ENCODE measurements at regions not wholly inside any gene's neighbourhood (a gene's known extent, or its start where the extent isn't known, plus 50 kb on each side); places are given as distances from the start of the nearest gene placed in this dataset.

DNA sequence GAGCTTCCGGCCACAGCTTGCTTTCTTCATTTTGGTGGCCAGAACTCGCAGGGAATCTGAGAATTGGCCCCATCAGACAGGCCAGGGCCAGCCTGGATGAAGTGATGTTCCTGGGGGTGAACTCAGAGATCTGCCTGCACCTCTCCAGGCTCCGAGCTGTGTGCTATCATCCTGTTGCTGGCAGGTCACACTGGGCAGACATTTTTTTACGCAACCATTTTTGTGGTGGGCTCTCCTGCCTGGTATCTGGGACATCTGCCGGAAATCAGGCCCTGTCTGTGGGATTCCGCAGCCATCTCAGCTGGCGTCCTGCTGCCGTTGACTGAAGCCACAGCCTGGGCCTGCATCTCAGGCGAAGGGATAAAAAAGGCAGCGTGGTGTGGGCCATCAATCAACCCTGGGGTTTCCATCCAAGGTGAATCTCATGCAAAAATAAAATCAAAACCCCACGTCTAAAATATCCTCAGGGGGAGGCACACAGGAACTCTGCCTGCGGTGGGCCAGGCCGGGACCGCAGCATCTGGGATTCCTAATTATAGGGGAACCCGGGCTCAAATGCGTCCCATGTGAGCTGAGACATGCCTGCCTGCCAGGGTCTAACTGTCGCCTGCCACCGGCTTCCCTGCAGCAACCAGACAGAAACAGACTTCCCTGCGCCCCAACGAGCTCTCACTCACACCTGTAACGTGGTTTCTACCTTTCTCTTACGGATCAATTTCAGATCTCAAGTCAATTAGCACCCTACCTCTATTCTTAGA is 174.3 kb downstream of the SYK start:
- ChIA-PET CTCF (interaction anchor here (1.0 kb wide), 1 partner anchor 451 kb away, joined by 3 read pairs; no protein-coding TSS in a partner anchor), POLR2A (no interaction called here)
- DNase-seq (ENCODE audit: extremely low spot score): no peak
- TF ChIP-seq, protein P1, sequence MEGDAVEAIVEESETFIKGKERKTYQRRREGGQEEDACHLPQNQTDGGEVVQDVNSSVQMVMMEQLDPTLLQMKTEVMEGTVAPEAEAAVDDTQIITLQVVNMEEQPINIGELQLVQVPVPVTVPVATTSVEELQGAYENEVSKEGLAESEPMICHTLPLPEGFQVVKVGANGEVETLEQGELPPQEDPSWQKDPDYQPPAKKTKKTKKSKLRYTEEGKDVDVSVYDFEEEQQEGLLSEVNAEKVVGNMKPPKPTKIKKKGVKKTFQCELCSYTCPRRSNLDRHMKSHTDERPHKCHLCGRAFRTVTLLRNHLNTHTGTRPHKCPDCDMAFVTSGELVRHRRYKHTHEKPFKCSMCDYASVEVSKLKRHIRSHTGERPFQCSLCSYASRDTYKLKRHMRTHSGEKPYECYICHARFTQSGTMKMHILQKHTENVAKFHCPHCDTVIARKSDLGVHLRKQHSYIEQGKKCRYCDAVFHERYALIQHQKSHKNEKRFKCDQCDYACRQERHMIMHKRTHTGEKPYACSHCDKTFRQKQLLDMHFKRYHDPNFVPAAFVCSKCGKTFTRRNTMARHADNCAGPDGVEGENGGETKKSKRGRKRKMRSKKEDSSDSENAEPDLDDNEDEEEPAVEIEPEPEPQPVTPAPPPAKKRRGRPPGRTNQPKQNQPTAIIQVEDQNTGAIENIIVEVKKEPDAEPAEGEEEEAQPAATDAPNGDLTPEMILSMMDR (IDR thresholded peaks at IDR 0.05; ENCODE audit: control extremely low read depth, extremely low read depth, low read depth, missing control alignments): no peak

DNA sequence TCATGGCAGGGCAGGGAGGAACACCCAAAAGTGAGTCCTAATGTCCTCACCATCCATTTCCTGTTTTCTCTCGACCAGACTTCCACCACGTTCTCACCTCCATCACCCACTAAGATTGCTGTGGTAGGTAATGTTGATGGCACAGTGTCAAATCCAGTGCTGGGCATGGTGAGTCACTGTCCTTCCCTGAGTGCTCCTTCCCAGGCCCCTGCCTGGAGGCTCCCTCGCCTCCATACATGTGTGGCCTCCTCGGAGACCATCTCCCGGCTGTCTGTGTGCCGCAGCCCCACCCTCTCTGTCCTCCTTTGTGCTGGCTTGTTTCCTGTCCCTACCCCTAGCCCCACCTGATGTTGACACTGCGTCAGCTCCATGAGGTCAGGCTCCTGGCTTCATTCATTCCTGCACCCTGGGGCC is 177.5 kb downstream of the SYK start:
- TF ChIP-seq, protein P1 (IDR thresholded peaks at IDR 0.05; ENCODE audit: control extremely low read depth, extremely low read depth, low read depth, missing control alignments): no peak
- CTCF ChIA-PET: interaction anchor here (1.2 kb wide), 1 partner anchor 12 kb away, joined by 3 read pairs; no protein-coding TSS in a partner anchor
- no peak for DNase-seq (ENCODE audit: extremely low spot score)
- POLR2A ChIA-PET: no interaction called here

DNA sequence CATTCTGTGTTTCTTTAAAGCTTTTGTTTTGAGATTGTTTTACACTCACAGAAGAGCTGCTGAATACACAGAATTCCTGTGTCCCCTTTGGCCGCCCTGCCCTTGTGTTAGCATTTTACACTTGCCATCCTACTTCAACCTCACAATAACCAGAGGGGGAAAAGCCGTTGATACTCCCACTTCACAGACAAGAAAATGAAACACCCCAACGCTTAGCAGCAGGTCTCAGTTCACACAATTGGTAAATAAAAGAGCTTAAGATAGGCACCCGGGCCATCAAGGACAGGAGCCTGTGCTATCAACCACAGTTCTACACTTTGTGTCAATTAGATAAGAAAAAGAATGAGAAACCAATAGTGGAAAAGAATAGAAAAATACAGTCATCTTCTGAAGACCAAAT is 178.0 kb downstream of the SYK start:
- TF ChIP-seq, protein P1 (IDR thresholded peaks at IDR 0.05; ENCODE audit: control extremely low read depth, extremely low read depth, low read depth, missing control alignments): no peak
- no peak for DNase-seq (ENCODE audit: extremely low spot score)
- CTCF ChIA-PET: interaction anchor here (1.2 kb wide), 1 partner anchor 11 kb away, joined by 3 read pairs; no protein-coding TSS in a partner anchor
- POLR2A ChIA-PET: no interaction called here

DNA sequence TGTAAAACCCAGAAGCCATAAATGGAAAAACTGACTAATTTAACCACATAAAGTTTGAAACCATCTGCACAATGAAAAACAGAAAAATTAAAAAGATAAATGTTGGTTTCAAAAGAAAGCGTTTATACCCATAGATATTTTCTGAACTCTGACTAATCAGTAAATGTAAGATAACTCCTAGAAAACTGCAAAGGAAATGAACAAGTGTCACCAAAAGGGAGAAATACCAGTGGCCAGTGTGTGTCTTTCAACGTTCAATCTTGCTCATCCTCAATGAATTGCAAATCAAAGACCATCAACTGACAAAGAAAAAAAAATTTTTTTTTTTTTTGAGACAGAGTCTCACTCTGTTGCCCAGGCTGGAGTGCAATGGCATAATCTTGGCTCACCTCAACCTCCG is 180.1 kb downstream of the SYK start:
- POLR2A ChIA-PET: no interaction called here
- CTCF ChIA-PET: interaction anchor here (1.1 to 1.4 kb wide), 2 partner anchors 9 to 10 kb away, joined by 3 read pairs; no protein-coding TSS in a partner anchor

GRCh38 chr9:90983394-90983793 is 181.8 kb downstream of the SYK start:
- ChIA-PET POLR2A (no interaction called here), CTCF (interaction anchor here (0.8 kb wide), 1 partner anchor 10 kb away, joined by 3 read pairs; no protein-coding TSS in a partner anchor)
- no peak for DNase-seq (ENCODE audit: extremely low spot score)
- TF ChIP-seq, protein P1 (IDR thresholded peaks at IDR 0.05; ENCODE audit: control extremely low read depth, extremely low read depth, low read depth, missing control alignments): no peak

More for the DNA sequence above, 180.1 kb downstream of the SYK start:
- TF ChIP-seq, protein P1 (IDR thresholded peaks at IDR 0.05; ENCODE audit: control extremely low read depth, extremely low read depth, low read depth, missing control alignments): no peak
- no peak for DNase-seq (ENCODE audit: extremely low spot score)

- ChIA-PET CTCF (interaction anchor here (0.8 to 2.3 kb wide), 9 partner anchors 11 to 440 kb away, joined by 3 to 10 read pairs (median 3); no protein-coding TSS in a partner anchor), POLR2A (no interaction called here)
- TF ChIP-seq, protein P1 (IDR thresholded peaks at IDR 0.05; ENCODE audit: control extremely low read depth, extremely low read depth, low read depth, missing control alignments): no peak
- DNase-seq (ENCODE audit: extremely low spot score): no peak
Observed at GRCh38 chr9:90985631-90986030, 184.0 kb downstream of the SYK start.

Measured in GM10248 (cell line).